Fibroblast of villous mesenchyme (primary cell): ENCODE measurements at regions not wholly inside any gene's neighbourhood (a gene's known extent, or its start where the extent isn't known, plus 50 kb on each side); places are given as distances from the start of the nearest gene placed in this dataset.

ENCODE experiments used
- DNase-seq: peaks from one replicate; pipeline ENCODE4 v3.0.0-alpha.2; 2010; ENCODE audit warnings: low read depth
- H3K4me3 ChIP-seq: 2 replicates; pipeline ENCODE4 v1.5.1; 2011; ENCODE audit warnings: low read depth, mild to moderate bottlenecking, low read length
- TF ChIP-seq, protein P1 (sequence below): IDR thresholded peaks from 2 replicates; pipeline ENCODE4 v1.5.1; 2012; ENCODE audit warnings: low read depth, mild to moderate bottlenecking, low read length; ENCODE audit not compliant: insufficient read depth

GRCh38 chrX:36753602-36754001 is 254.6 kb upstream of the FAM47C start:
- no peak for DNase-seq
- H3K4me3 ChIP-seq, result no peak overlapping the region
- TF ChIP-seq, protein P1, sequence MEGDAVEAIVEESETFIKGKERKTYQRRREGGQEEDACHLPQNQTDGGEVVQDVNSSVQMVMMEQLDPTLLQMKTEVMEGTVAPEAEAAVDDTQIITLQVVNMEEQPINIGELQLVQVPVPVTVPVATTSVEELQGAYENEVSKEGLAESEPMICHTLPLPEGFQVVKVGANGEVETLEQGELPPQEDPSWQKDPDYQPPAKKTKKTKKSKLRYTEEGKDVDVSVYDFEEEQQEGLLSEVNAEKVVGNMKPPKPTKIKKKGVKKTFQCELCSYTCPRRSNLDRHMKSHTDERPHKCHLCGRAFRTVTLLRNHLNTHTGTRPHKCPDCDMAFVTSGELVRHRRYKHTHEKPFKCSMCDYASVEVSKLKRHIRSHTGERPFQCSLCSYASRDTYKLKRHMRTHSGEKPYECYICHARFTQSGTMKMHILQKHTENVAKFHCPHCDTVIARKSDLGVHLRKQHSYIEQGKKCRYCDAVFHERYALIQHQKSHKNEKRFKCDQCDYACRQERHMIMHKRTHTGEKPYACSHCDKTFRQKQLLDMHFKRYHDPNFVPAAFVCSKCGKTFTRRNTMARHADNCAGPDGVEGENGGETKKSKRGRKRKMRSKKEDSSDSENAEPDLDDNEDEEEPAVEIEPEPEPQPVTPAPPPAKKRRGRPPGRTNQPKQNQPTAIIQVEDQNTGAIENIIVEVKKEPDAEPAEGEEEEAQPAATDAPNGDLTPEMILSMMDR, result no peak

DNA sequence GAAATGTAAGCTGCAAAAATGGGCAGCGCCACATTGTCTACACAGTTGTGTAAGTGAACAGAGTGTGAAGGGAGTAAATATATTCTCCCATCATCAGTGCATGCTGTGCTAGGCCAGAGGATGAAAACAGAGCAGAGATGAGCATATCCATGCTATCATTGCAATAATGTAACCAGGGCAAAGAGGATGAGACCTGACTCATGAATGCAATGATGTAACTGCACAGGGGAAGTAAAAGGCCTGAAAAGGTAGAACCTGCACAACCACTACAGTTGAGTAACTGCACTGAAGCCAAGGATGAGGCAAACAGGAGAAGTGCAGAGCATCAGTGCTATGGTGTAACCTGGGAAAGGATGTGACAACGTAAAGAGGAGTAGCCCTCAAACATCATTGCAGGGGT is 220.4 kb upstream of the FAM47C start:
- no peak for DNase-seq
- TF ChIP-seq, protein P1, result no peak
- H3K4me3 ChIP-seq, result no peak overlapping the region

- H3K4me3 ChIP-seq, result no peak overlapping the region
- no peak for DNase-seq
- TF ChIP-seq, protein P1, result no peak
Observed at GRCh38 chrX:36803151-36803550, 205.0 kb upstream of the FAM47C start.

DNA sequence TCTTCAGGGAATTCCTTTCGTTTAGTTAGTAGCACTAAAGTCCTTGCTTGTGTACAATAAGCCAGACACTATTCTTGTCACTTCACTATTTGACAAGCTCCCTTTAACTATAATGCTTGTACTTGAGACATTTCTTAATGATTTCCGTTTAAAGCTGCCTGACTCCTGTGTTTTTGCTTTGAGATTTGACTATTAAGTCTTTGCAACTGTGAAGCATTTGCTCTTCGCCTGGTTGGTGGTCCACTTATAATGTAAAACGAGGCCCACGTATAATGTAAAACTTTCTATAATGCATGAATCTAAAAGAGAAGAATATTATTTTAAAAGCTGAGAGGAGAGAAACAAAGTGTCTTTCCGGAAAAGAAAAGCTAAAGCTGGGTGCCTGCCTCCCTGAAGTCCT is 204.1 kb upstream of the FAM47C start:
- H3K4me3 ChIP-seq, result no peak overlapping the region
- DNase-seq, result no peak
- TF ChIP-seq, protein P1, result no peak

DNA sequence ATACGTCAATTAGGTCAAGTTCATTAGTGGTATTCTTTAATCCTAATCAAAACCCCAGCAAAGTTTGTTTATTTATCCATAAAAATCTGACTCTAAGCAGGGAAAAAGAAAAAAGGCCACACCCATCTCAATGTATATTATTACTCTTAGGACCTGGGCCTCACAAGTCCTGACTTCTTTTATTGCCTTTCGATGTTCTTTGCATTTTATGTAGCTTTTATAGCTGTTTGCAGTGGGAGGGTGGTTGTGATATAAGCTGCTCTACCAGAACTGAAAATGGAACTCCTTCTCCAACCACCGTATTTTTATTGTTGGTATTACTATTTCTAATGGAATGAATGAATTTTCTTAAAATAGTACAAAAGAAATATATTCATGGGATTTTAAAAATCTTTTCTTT is 163.3 kb upstream of the FAM47C start:
- TF ChIP-seq, protein P1, result no peak
- no peak for DNase-seq
- H3K4me3 ChIP-seq, result no peak overlapping the region

GRCh38 chrX:36847496-36847895 is 160.7 kb upstream of the FAM47C start:
- DNase-seq, result no peak
- no peak overlapping the region for H3K4me3 ChIP-seq
- TF ChIP-seq, protein P1, result no peak

DNA sequence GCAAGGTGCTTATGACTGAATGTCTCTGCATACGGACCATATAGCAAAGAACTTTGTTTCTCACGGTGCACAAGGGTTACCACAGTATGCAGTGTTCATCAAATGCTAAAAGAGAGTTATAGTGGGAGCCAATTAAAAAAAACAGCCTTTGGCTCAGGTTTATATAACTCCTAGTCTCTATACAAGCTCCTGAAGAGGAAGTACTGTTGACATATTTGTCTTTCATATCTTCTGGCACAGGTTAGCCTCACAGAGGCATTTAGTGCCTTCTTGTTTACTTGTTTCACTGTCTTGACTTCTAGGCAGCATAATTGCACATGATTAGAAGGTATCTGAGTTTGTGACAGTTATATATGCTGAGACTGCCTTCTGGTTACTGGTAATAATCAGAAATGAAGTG is 158.8 kb upstream of the FAM47C start:
- DNase-seq, result no peak
- TF ChIP-seq, protein P1, result no peak
- H3K4me3 ChIP-seq, result no peak overlapping the region
